ENCODE measurements at regions not wholly inside any gene's neighbourhood (a gene's known extent, or its start where the extent isn't known, plus 50 kb on each side); places are given as distances from the start of the nearest gene placed in this dataset.

DNA sequence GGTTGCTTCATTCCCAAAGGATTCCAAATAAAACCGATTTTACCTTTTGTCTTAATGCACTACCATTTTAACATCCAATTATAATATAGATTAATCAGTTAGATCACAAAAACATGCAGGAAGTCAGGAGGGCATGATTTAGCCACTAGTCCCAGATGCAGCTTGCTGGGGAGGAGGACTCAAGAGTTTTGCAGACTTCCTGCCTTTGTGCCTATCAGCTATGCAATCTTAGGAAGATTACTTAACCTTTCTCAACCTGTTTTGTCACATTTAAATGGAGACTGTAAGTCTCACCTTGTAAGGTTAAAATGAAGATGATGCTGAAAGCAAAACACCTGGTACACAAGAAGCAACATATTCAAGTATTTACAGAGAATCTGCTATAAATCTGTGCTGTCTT lies 242.4 kb upstream of the GOLIM4 start:
- H3K4me3 Mint-ChIP-seq = no peak overlapping the region
- no peak overlapping the region for H3K27ac Mint-ChIP-seq
- no peaks in the 10 kb centered on the region for H3K9me3 Mint-ChIP-seq
- no peaks in the 10 kb centered on the region for H3K36me3 Mint-ChIP-seq (ENCODE audit: low read depth)
- H3K27me3 Mint-ChIP-seq = no peaks in the 10 kb centered on the region
- H3K4me1 Mint-ChIP-seq (ENCODE audit: low read depth) = no peaks in the 10 kb centered on the region

DNA sequence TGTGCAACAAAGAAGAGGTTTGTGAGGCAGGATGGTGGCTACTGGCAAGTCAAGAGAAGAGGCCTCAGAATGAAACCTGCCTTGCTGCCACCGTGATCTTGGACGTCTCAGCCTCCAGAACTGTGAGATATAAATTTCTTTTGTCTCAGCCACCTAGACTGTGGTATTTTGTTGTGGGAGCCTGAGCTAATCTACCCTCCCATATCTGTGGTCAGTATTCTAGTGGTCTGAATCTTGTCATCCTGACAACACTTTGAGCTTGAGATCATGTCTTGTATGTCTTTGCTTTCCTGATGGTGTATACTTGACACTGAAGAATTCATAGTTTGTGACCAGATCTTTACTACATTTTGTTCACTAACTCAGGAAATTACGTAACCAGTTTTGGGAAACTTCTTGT lies 240.6 kb upstream of the GOLIM4 start:
- no peak overlapping the region for H3K27ac Mint-ChIP-seq
- H3K27me3 Mint-ChIP-seq = no peaks in the 10 kb centered on the region
- H3K36me3 Mint-ChIP-seq (ENCODE audit: low read depth) = no peaks in the 10 kb centered on the region
- no peak overlapping the region for H3K4me3 Mint-ChIP-seq
- H3K9me3 Mint-ChIP-seq = no peaks in the 10 kb centered on the region
- no peaks in the 10 kb centered on the region for H3K4me1 Mint-ChIP-seq (ENCODE audit: low read depth)

DNA sequence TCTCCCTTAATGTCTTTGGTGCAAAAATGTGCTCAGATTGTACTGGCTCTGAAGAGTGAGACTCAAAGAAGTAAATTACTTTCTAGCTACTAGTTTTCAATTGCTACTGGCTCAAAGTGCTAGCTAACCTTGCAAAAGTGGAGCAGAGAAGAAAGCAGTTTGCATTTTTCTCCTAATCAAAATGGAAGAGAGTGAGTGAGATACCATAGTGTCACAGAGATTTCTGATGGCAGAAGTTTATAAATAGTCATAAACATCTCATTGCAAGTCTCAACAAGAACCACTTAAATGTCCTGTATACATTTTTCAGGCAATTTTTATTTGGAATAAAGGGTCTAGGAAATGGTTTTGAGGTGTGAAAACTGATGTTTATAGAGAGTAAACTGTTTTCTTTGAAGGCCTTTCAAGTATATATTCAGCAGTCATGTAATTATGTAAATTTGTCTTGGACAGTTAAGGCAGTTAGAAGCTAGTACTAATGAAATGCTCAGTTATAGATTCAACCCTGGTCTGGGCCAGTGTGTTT lies 237.7 kb upstream of the GOLIM4 start:
- Mint-ChIP-seq H3K27me3 (no peaks in the 10 kb centered on the region), H3K27ac (no peak overlapping the region), H3K36me3 (ENCODE audit: low read depth) (no peaks in the 10 kb centered on the region), H3K9me3 (no peaks in the 10 kb centered on the region), H3K4me3 (no peak overlapping the region), H3K4me1 (ENCODE audit: low read depth) (no peaks in the 10 kb centered on the region)

DNA sequence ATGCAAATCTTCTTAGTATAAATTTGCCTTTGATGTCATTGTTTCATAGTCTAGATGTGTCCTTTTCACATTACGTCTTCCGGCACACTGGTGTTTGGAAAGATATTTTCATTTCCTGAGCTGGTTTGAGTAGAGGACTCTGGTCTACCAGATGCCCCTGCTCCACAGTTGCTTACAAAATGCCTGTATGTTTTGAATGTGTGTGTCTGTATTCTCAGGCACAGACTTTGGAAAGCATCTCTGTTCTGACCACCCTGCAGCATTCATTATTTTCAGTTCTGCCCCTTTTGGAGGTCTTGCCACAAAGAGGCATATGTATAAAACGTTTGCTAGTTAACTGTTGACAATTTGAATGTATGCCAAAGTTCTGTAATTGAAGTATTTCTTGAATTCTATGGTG lies 236.0 kb upstream of the GOLIM4 start:
- Mint-ChIP-seq H3K9me3 (no peaks in the 10 kb centered on the region), H3K27me3 (no peaks in the 10 kb centered on the region), H3K4me3 (no peak overlapping the region), H3K4me1 (ENCODE audit: low read depth) (no peaks in the 10 kb centered on the region), H3K27ac (no peak overlapping the region), H3K36me3 (ENCODE audit: low read depth) (no peaks in the 10 kb centered on the region)

DNA sequence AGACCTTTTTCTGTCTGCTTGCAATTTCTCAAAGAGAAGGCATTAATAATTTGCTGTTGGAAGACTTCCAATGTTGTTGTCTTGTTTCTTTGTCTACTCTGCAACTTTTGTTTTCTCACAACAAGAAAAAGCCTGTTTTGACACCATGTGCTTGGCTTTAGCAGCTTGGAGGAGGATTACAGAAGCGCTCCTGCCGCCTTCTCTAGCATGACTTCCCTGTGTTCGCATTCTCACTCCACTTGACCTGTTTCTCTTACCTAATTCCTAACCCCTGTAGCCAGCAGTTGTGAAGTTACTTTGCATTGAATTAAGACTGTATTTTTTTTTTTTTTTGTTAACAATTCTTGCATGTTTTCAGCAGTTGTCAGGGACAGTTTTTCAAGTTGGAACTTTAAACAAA lies 235.3 kb upstream of the GOLIM4 start:
- Mint-ChIP-seq H3K27ac (no peak overlapping the region), H3K4me1 (ENCODE audit: low read depth) (no peaks in the 10 kb centered on the region), H3K27me3 (no peaks in the 10 kb centered on the region), H3K36me3 (ENCODE audit: low read depth) (no peaks in the 10 kb centered on the region), H3K9me3 (no peaks in the 10 kb centered on the region), H3K4me3 (no peak overlapping the region)

DNA sequence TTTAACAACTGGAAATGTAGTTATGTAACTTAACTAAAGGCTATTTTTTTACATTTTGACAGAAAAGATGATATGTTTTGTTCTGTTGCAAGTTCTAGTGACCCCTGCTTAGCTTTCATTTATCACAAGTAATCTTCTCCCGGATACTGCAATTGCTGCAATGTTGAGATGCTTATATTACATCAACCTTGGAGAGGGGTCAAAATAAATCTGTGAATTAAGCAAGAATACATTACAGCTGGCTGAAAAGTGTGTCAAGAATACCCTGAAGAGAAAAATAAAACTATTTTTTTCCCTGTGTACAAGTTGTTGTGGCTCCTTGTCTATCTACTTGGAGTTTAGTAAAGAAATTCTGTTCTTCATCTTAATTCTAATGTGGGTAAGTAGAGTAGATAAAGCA lies 232.1 kb upstream of the GOLIM4 start:
- H3K27me3 Mint-ChIP-seq = no peaks in the 10 kb centered on the region
- no peaks in the 10 kb centered on the region for H3K9me3 Mint-ChIP-seq
- no peaks in the 10 kb centered on the region for H3K4me1 Mint-ChIP-seq (ENCODE audit: low read depth)
- no peak overlapping the region for H3K4me3 Mint-ChIP-seq
- no peaks in the 10 kb centered on the region for H3K36me3 Mint-ChIP-seq (ENCODE audit: low read depth)
- no peak overlapping the region for H3K27ac Mint-ChIP-seq

DNA sequence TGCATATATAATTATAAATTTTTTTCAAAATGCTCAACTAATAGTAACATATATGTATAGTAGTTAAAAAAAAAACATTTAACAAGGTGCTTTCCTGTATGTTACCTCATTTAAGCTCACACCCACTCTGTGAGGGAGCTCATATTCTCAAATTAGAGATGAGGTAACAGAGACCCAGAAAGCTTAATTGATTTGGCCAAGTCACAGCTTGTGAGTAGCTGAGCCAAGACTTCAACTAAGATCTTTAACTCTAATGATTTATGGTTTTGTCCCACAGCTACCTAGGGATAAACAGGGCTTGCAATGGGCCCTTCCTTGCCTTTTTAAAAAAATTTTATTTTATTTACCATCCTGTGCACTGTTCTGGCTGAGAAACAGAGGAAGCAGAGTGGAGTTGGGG lies 230.0 kb upstream of the GOLIM4 start:
- Mint-ChIP-seq H3K36me3 (ENCODE audit: low read depth) (no peaks in the 10 kb centered on the region), H3K27ac (no peak overlapping the region), H3K4me1 (ENCODE audit: low read depth) (no peaks in the 10 kb centered on the region), H3K27me3 (no peaks in the 10 kb centered on the region), H3K9me3 (no peaks in the 10 kb centered on the region), H3K4me3 (no peak overlapping the region)

DNA sequence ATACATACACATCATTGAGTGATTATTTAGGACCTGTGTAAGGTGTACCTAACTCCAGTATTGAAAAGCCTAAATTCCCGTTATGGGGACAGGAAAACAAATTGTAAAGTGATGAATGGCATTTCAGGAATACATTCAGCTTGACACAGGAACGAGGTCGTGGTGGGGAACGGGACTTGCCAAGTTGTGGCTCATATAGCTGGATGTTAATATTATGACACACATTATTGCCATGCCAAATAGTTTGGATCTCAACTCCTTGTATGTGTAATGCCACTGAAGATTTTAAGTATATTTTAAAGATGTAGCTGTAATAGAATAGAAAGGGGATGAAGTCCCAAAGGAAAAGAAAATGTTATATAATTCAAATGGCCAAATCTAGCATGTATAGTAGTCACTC lies 227.2 kb upstream of the GOLIM4 start:
- peaks cover 3% of the 10 kb centered on the region for H3K9me3 Mint-ChIP-seq
- no peak overlapping the region for H3K4me3 Mint-ChIP-seq
- no peaks in the 10 kb centered on the region for H3K36me3 Mint-ChIP-seq (ENCODE audit: low read depth)
- no peak overlapping the region for H3K27ac Mint-ChIP-seq
- no peaks in the 10 kb centered on the region for H3K27me3 Mint-ChIP-seq
- H3K4me1 Mint-ChIP-seq (ENCODE audit: low read depth) = no peaks in the 10 kb centered on the region

DNA sequence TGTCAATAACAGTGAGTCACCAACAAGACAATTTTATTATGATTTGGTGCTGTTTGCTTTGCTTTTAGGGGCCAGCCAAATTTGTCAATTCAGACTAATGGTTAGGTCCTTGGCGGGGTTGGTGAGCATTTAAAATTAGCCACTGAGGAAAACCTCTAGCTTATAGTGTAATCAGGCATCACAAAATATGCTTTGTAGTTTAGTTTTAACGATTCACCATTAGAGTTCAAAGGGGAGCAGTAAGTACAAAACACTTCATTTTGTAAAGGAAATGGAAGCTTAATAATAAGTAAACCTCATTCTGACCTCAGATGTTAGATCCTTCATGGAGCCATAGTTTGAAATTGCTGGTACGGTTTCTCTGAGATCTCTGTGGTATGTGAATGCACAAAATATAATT lies 218.4 kb upstream of the GOLIM4 start:
- Mint-ChIP-seq H3K4me1 (ENCODE audit: low read depth) (no peaks in the 10 kb centered on the region), H3K27ac (no peak overlapping the region), H3K4me3 (no peak overlapping the region), H3K9me3 (peaks cover 5% of the 10 kb centered on the region), H3K27me3 (no peaks in the 10 kb centered on the region), H3K36me3 (ENCODE audit: low read depth) (no peaks in the 10 kb centered on the region)

DNA sequence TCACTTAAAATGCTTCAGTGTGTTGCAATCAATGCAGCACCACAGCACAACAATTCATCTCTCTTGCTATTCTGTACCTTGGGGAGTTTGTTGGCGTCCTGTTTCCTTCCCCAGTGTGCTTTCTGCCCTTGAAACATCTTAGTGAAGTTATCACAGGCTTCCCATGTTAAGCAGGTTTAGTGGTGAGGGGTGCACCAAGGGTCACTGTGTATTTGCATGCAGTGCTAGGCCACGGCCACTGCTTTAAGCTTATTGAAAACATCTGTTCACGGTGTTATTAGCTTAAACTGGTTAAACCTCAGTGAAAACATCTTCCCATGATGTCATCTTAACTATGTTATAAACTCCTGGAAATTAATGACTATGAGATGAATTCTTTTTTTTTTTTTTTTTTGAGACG lies 217.3 kb upstream of the GOLIM4 start:
- Mint-ChIP-seq H3K36me3 (ENCODE audit: low read depth) (no peaks in the 10 kb centered on the region), H3K27ac (no peak overlapping the region), H3K9me3 (peaks cover 4% of the 10 kb centered on the region), H3K4me1 (ENCODE audit: low read depth) (no peaks in the 10 kb centered on the region), H3K27me3 (no peaks in the 10 kb centered on the region), H3K4me3 (no peak overlapping the region)

DNA sequence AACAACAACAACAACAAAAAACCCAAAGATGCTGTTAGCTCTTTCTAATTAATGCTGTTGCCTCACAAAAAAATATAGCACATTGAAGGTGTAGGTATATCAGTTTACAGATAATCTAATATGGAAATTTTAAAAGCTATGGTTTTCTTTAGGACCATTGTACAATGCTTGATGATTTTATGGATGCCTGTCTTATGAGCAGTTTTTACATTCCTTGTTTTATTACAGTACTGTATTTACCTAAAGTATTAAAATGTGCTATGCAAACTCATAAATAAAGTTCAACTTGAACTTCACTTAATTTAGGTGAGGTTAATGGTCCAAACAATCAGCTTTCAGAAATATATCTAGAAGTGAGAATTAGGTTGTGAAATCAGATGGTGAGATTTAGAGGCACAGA lies 212.2 kb upstream of the GOLIM4 start:
- Mint-ChIP-seq H3K9me3 (peaks cover 3% of the 10 kb centered on the region), H3K4me3 (no peak overlapping the region), H3K36me3 (ENCODE audit: low read depth) (no peaks in the 10 kb centered on the region), H3K4me1 (ENCODE audit: low read depth) (no peaks in the 10 kb centered on the region), H3K27ac (no peak overlapping the region), H3K27me3 (no peaks in the 10 kb centered on the region)

DNA sequence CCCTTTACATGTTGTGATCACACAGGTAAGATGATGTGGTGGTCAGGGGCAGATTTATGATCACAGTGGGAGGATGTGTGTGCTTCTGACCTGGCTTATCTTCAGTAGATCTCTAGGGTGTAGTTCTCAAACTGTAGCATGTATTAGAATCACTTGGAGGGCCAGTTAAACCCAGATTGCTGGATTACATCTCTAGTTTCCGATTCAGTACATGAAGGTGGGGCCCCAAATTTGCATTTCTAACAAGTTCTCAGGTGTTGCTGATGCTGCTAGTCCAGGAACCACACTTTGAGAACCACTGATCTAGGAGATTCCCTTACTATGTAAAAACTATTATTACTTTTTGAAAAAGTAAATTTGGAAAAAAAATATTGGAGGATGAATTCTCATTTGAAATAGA lies 199.3 kb upstream of the GOLIM4 start:
- H3K4me3 Mint-ChIP-seq = no peak overlapping the region
- no peaks in the 10 kb centered on the region for H3K4me1 Mint-ChIP-seq (ENCODE audit: low read depth)
- no peaks in the 10 kb centered on the region for H3K27me3 Mint-ChIP-seq

DNA sequence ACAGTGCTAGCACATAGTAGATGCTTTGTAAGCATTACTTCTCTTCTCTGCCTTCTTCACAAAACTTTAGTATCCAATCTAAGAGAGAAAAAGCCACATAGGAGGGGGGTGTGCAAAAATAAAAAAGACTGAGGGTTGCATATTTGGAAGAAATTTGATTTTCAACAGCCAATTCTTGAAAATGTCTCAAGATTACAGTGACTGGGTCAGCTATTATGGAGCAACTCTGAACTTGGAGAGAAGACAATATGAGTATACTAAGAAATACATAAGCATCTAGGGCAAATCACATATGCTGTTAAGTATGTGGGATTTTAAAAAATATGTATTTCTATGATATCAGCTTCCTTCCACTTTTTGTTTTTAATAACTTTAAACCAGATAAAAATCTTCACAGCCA lies 196.6 kb upstream of the GOLIM4 start:
- H3K4me1 Mint-ChIP-seq (ENCODE audit: low read depth) = no peaks in the 10 kb centered on the region
- H3K27me3 Mint-ChIP-seq = no peaks in the 10 kb centered on the region
- H3K4me3 Mint-ChIP-seq = no peak overlapping the region
- no peaks in the 10 kb centered on the region for H3K9me3 Mint-ChIP-seq
- no peaks in the 10 kb centered on the region for H3K36me3 Mint-ChIP-seq (ENCODE audit: low read depth)
- H3K27ac Mint-ChIP-seq = no peak overlapping the region

More for the DNA sequence above, 199.3 kb upstream of the GOLIM4 start:
- H3K27ac Mint-ChIP-seq = no peak overlapping the region
- H3K36me3 Mint-ChIP-seq (ENCODE audit: low read depth) = no peaks in the 10 kb centered on the region
- no peaks in the 10 kb centered on the region for H3K9me3 Mint-ChIP-seq

DNA sequence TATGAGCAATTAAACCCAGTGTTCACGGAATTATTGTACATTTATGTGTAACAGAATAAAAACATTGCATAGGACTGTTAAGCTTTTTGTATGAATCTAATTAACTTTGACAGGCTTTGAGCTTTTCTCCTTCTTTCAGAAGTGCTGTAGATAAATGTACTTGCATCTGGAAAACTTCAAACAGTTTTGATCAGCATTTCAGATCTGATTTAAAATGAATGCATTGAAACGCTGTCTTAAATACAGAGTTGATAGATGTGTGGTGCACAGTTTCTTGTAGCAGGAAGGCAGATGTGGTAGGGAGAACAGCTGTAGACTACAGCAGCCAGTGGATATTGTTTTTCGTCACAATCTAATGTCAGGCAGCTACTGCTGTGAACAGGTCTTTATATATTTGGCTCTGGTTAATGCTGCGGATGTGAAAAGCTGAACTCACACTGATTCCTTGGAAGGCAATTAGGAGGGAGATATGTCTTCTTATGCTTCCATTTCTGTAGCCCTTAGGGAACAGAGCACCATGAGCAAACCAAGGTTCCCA lies 193.8 kb upstream of the GOLIM4 start:
- Mint-ChIP-seq H3K36me3 (ENCODE audit: low read depth) (no peaks in the 10 kb centered on the region), H3K9me3 (no peaks in the 10 kb centered on the region), H3K4me3 (no peak overlapping the region), H3K27me3 (no peaks in the 10 kb centered on the region), H3K27ac (no peak overlapping the region), H3K4me1 (ENCODE audit: low read depth) (no peaks in the 10 kb centered on the region)

DNA sequence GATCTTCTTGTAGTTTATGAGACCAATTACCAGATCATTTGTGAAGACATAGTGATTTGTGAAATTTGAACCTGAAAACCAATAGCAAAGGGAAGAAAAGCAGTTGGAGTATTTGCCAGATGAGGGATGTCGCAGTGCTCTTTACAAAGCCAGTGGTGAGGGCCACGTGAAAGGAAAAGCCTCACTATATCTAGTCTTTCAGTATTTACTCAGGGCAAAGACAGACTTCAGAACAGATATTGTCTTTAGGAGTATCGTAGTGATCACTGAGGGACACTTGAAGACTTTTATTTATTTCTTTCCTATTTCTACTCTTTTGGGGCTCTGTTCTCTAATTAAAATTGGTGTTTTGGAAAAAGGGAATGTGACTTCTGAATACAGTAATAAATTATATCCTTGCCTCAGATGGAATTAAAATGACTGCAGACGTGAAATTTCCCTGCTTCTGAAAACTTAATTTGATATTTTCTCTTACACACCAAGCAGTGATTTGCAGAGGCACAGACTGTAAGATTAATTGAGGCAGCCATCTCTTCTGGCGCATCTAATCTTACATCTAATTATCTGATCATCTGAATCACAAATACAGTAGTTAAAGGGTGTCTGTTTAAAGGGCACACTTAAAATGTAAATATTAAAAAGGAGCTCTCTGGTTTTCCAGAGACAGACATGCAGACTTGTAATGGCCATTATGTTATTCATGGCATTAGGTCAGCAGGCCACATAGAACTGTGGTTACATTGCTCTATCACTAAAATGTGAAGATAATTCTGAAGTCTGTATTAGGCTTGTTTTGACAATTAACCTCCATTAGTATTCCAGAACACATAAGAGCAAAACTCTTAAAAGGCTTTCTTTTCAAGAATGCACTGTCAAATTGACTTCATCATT lies 193.0 kb upstream of the GOLIM4 start:
- no peak overlapping the region for H3K4me3 Mint-ChIP-seq
- no peaks in the 10 kb centered on the region for H3K36me3 Mint-ChIP-seq (ENCODE audit: low read depth)
- no peaks in the 10 kb centered on the region for H3K4me1 Mint-ChIP-seq (ENCODE audit: low read depth)
- no peaks in the 10 kb centered on the region for H3K27me3 Mint-ChIP-seq
- no peak overlapping the region for H3K27ac Mint-ChIP-seq
- H3K9me3 Mint-ChIP-seq = no peaks in the 10 kb centered on the region

DNA sequence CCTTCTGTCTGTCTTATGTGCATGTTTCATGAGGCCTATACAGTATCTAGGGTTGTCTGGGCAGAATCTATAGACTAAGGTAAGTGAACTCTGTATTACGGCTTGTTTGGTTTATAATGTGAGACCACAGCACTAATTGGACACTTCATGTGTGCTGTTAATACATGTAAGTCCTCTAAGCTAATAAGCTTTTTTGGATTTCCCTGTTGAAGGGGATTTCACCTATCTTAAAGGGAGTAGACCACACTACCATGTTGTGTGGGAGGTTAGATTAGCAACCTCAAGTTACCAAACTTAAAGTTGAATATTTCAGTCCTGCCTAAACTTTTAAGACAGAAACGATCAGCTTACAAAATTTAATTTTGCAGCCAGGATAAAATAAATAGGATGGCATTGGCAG lies 189.8 kb upstream of the GOLIM4 start:
- no peaks in the 10 kb centered on the region for H3K4me1 Mint-ChIP-seq (ENCODE audit: low read depth)

More for the DNA sequence above, 189.8 kb upstream of the GOLIM4 start:
- Mint-ChIP-seq H3K27ac (no peak overlapping the region), H3K27me3 (no peaks in the 10 kb centered on the region), H3K36me3 (ENCODE audit: low read depth) (no peaks in the 10 kb centered on the region), H3K9me3 (no peaks in the 10 kb centered on the region), H3K4me3 (no peak overlapping the region)
